OCI-LY7 (cell line): ENCODE measurements at regions not wholly inside any gene's neighbourhood (a gene's known extent, or its start where the extent isn't known, plus 50 kb on each side); places are given as distances from the start of the nearest gene placed in this dataset.

Source experiments
- CTCF ChIP-seq: fragments of 200-600 bp; sonication (generic); conservative IDR thresholded peaks from 2 replicates; pipeline ENCODE4 v1.5.1; 2014; ENCODE audit warnings: mild to moderate bottlenecking, antibody characterized with exemption, low read length, moderate library complexity, mixed read lengths
- EZH2phosphoT487 ChIP-seq: fragments of 200-600 bp; sonication (generic); IDR thresholded peaks from 2 replicates; pipeline ENCODE4 v1.6.1; 2018; ENCODE audit warnings: low read depth, borderline replicate concordance, mild to moderate bottlenecking, mixed run types, antibody characterized with exemption, low read length, moderate library complexity, mixed read lengths

- TF ChIP-seq CTCF (no peak), EZH2phosphoT487 (no peak)
Measured at GRCh38 chr2:158043181-158043948, 58.3 kb upstream of the UPP2 start.
